Keratinocyte (primary cell): ENCODE measurements at regions not wholly inside any gene's neighbourhood (a gene's known extent, or its start where the extent isn't known, plus 50 kb on each side); places are given as distances from the start of the nearest gene placed in this dataset.

Experiments used
- DNase-seq: peaks from one replicate; pipeline ENCODE4 v3.0.0-alpha.2; 2011; ENCODE audit warnings: low read depth, missing footprints, low spot score
- FAIRE-seq: peaks from 2 replicates; lab custom pipeline; 2011; peaks lifted over from hg19 to GRCh38; lab: Jason Lieb, UNC
- H2AFZ ChIP-seq: 2 replicates; pipeline ENCODE4 v1.6.0; 2012; ENCODE audit warnings: low read length, control low read depth, inconsistent platforms; ENCODE audit not compliant: control insufficient read depth
- H3K27ac ChIP-seq: 2 replicates; pipeline ENCODE4 v1.5.1; 2011; ENCODE audit warnings: low read length; ENCODE audit not compliant: control insufficient read depth, insufficient read depth
- H3K27me3 ChIP-seq: 3 replicates; pipeline ENCODE4 v1.6.0; 2011; ENCODE audit warnings: low read length; ENCODE audit not compliant: control insufficient read depth, insufficient read depth; ENCODE audit errors: extremely low read depth
- H3K36me3 ChIP-seq, 2 experiments: 2 replicates in 1 of 2; 3 replicates in 1 of 2; pipeline ENCODE4 v1.5.1; 2011; ENCODE audit warnings: low read length in 2 of 2, mild to moderate bottlenecking in 1 of 2; ENCODE audit not compliant: control insufficient read depth in 2 of 2, insufficient read depth in 2 of 2; ENCODE audit errors: extremely low read depth in 1 of 2
- H3K4me1 ChIP-seq: 3 replicates; pipeline ENCODE4 v1.5.1; 2011; ENCODE audit warnings: low read length; ENCODE audit not compliant: control insufficient read depth, insufficient read depth; ENCODE audit errors: extremely low read depth
- H3K4me2 ChIP-seq: 3 replicates; pipeline ENCODE4 v1.6.0; 2011; ENCODE audit warnings: low read depth, low read length; ENCODE audit not compliant: control insufficient read depth, insufficient read depth; ENCODE audit errors: extremely low read depth
- H3K4me3 ChIP-seq, 3 experiments: fragments of 200-600 bp in 1 of 3; sonication (generic) in 1 of 3; 2 replicates in 2 of 3; 3 replicates in 1 of 3; pipeline ENCODE4 v1.5.1; 2011 to 2016; ENCODE audit warnings: low read length in 3 of 3, mild to moderate bottlenecking in 3 of 3, control low read depth in 2 of 3, inconsistent platforms in 1 of 3, low read depth in 1 of 3, mixed read lengths in 1 of 3, mixed run types in 1 of 3, moderate library complexity in 1 of 3; ENCODE audit not compliant: control insufficient read depth in 2 of 3, insufficient read depth in 2 of 3; ENCODE audit errors: extremely low read depth in 1 of 3
- H3K79me2 ChIP-seq: 2 replicates; pipeline ENCODE4 v1.6.0; 2012; ENCODE audit warnings: low read length; ENCODE audit not compliant: control insufficient read depth, insufficient read depth
- H3K9ac ChIP-seq: 3 replicates; pipeline ENCODE4 v1.6.0; 2011; ENCODE audit warnings: low read length; ENCODE audit not compliant: control insufficient read depth, insufficient read depth; ENCODE audit errors: extremely low read depth
- H3K9me1 ChIP-seq: 3 replicates; pipeline ENCODE4 v1.6.0; 2011; ENCODE audit warnings: low read length; ENCODE audit not compliant: control insufficient read depth, insufficient read depth; ENCODE audit errors: extremely low read depth
- H3K9me3 ChIP-seq: 2 replicates; pipeline ENCODE4 v1.5.1; 2012; ENCODE audit warnings: low read depth, low read length; ENCODE audit not compliant: control insufficient read depth
- H4K20me1 ChIP-seq: 3 replicates; pipeline ENCODE4 v1.6.0; 2011; ENCODE audit warnings: low read length; ENCODE audit not compliant: control insufficient read depth, insufficient read depth; ENCODE audit errors: extremely low read depth
- EZH2 ChIP-seq: IDR thresholded peaks from one replicate; pipeline ENCODE4 v1.6.1; 2012; ENCODE audit warnings: inconsistent platforms, mild to moderate bottlenecking, low read length, moderate library complexity
- dilution Hi-C: fragments of 300-500 bp; cut with MboI; formaldehyde crosslinking; loops from one replicate; pipeline ENCODE4 v1.7.0; 2020; ENCODE audit warnings: low sequenced_read_pairs; ENCODE audit not compliant: extremely low pct_ligation_motif_present
- TF ChIP-seq, protein P1 (sequence below), 3 experiments: IDR thresholded peaks in 1 of 3; conservative IDR thresholded peaks in 1 of 3; optimal IDR thresholded peaks in 1 of 3; 2 replicates in 2 of 3; 3 replicates in 1 of 3; pipeline versions ENCODE3 to v1.5.1; 2011; ENCODE audit warnings: low read length in 3 of 3, mild to moderate bottlenecking in 3 of 3, moderate library complexity in 2 of 3, control low read depth in 1 of 3, inconsistent platforms in 1 of 3; ENCODE audit not compliant: insufficient read depth in 2 of 3; ENCODE audit errors: extremely low read depth in 1 of 3

DNA sequence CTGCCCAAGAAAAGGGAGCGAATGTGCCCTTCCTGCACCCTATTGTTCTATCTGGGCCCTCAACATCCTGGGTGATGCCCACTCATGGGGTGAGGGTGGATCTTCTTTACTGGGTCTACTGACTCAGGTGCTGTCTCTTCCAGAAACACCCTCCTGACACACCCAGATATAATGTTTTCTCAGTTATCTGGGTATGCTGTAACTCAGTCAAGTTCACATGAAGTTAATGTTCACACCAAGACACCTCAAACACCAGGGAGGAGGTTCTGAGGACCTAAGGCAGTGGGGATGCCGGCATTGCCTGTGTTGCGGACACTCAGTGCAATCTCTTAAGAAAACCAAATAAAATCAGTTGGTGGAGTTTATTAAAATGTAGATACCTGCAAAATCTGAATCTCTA, 500.9 kb downstream of the BCL11A start:
- TF ChIP-seq EZH2: no peak
- TF ChIP-seq, protein P1, sequence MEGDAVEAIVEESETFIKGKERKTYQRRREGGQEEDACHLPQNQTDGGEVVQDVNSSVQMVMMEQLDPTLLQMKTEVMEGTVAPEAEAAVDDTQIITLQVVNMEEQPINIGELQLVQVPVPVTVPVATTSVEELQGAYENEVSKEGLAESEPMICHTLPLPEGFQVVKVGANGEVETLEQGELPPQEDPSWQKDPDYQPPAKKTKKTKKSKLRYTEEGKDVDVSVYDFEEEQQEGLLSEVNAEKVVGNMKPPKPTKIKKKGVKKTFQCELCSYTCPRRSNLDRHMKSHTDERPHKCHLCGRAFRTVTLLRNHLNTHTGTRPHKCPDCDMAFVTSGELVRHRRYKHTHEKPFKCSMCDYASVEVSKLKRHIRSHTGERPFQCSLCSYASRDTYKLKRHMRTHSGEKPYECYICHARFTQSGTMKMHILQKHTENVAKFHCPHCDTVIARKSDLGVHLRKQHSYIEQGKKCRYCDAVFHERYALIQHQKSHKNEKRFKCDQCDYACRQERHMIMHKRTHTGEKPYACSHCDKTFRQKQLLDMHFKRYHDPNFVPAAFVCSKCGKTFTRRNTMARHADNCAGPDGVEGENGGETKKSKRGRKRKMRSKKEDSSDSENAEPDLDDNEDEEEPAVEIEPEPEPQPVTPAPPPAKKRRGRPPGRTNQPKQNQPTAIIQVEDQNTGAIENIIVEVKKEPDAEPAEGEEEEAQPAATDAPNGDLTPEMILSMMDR (optimal IDR thresholded peaks at IDR 0.05 in 1 of 3, IDR thresholded peaks at IDR 0.05 in 1 of 3, conservative IDR thresholded peaks at IDR 0.05 in 1 of 3; ENCODE audit: extremely low read depth in 1 of 3, insufficient read depth in 2 of 3, low read length in 3 of 3): no peak
- no peak overlapping the region for H2AFZ ChIP-seq
- H3K9ac ChIP-seq: no peak overlapping the region
- H3K9me3 ChIP-seq: no peaks in the 10 kb centered on the region
- FAIRE-seq (no peak), DNase-seq (no peak)
- dilution Hi-C loops: no loop called here
- no peaks in the 10 kb centered on the region for H4K20me1 ChIP-seq
- no peak overlapping the region for H3K27ac ChIP-seq
- no peaks in the 10 kb centered on the region for H3K27me3 ChIP-seq
- H3K4me1 ChIP-seq: peaks cover 10% of the 10 kb centered on the region
- H3K9me1 ChIP-seq: no peaks in the 10 kb centered on the region
- H3K4me3 ChIP-seq: no peak overlapping the region
- no peaks in the 10 kb centered on the region for H3K79me2 ChIP-seq
- H3K36me3 ChIP-seq: no peaks in the 10 kb centered on the region
- no peak overlapping the region for H3K4me2 ChIP-seq

DNA sequence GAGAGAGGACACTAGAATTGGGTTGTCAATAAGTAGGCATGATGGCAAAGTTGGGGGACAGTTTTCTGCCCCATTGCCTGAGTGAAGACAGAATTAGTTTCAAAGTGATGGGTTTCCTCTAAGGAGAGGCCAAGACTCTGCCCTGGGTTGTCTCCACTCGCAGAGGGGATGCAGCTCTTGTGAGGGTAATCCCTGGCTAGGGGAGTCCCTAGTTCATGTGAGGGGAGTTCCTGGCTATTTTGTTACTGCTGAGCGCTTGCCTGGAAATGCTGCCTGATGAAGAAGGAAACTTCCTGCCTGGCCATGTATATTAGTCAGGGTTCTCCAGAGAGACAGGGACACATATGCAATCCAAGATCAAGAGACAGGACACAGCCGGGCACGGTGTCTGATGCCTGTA, 501.5 kb downstream of the BCL11A start:
- Histone ChIP-seq H3K27me3 (no peaks in the 10 kb centered on the region), H3K9ac (no peak overlapping the region), H3K9me1 (no peaks in the 10 kb centered on the region), H3K27ac (no peak overlapping the region), H3K9me3 (no peaks in the 10 kb centered on the region), H2AFZ (no peak overlapping the region), H3K79me2 (no peaks in the 10 kb centered on the region), H3K4me1 (peaks cover 10% of the 10 kb centered on the region), H4K20me1 (no peaks in the 10 kb centered on the region), H3K4me3 (no peak overlapping the region), H3K4me2 (no peak overlapping the region), H3K36me3 (no peaks in the 10 kb centered on the region)
- FAIRE-seq (no peak), DNase-seq (no peak)
- dilution Hi-C loops: no loop called here
- no peak for TF ChIP-seq EZH2
- TF ChIP-seq, protein P1 (optimal IDR thresholded peaks at IDR 0.05 in 1 of 3, IDR thresholded peaks at IDR 0.05 in 1 of 3, conservative IDR thresholded peaks at IDR 0.05 in 1 of 3; ENCODE audit: extremely low read depth in 1 of 3, insufficient read depth in 2 of 3, low read length in 3 of 3): no peak
